Stimulated activated CD8-positive, alpha-beta memory T cell treated with anti-CD3 and anti-CD28 coated beads, Interleukin-2, amount 100 ng/mL, for 1 hour (primary cell): ENCODE measurements at regions not wholly inside any gene's neighbourhood (a gene's known extent, or its start where the extent isn't known, plus 50 kb on each side); places are given as distances from the start of the nearest gene placed in this dataset.
"Not testable (repeated sequence)": the region's sequence is repeated elsewhere in the genome, so short reads cannot be mapped to it uniquely, and the experiment has no call there.

Source experiments
- DNase-seq, 2 donors: peaks; one replicate each; pipeline ENCODE4 v3.0.0-alpha.2; 2020; ENCODE audit warnings: low read depth in 2 of 2

DNA sequence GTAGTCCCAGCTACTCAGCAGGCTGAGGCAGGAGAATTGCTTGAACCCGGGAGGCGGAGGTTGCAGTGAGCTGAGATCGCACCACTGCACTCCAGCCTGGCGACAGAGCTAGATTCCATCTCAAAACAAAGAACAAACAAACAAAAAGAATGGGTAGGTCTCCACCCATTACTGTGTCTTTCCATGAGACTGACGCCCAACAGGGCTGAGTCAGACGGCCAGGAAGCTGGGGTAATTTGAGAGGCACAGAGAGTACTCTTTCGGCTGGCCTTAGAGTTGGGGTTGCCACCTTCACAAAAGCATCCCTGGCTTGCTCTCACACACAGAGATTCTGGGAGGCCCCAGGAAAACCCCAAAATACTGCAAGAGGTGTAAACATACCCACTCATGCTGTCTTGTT lies 72.0 kb upstream of the DHRSX start:
- no peak for DNase-seq

- no peak for DNase-seq
Measured at GRCh38 chrX:2568125-2568524, 67.3 kb upstream of the DHRSX start.

- DNase-seq: no peak
Measured at GRCh38 chrX:2566055-2566454, 65.3 kb upstream of the DHRSX start.

- DNase-seq: no peak
Measured at GRCh38 chrX:2561456-2561855, 60.7 kb upstream of the DHRSX start.

GRCh38 chrX:2559124-2559523 lies 58.3 kb upstream of the DHRSX start:
- no peak for DNase-seq

- no peak for DNase-seq
Measured at GRCh38 chrX:2554891-2555290, 54.1 kb upstream of the DHRSX start.

DNA sequence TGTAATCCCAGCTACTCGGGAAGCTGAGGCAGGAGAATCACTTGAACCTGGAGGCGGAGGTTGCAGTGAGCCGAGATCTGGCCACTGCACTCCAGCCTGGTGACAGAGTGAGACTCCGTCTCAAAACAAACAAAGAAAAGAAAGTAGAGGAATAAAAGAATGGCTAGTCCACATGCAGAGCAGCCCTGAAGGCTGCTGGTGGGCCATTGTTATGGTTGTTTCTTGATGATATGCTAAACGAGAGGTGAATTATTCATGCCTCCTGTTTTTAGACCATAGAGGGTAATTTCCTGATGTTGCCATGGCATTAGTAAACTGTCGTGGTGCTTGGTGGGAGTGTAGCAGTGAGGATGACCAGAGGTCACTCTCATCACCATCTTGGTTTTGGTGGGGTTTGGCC lies 53.3 kb upstream of the DHRSX start:
- DNase-seq: not testable (repeated sequence)

GRCh38 chrX:2552621-2553201 lies 51.9 kb upstream of the DHRSX start:
- no peak for DNase-seq

DNA sequence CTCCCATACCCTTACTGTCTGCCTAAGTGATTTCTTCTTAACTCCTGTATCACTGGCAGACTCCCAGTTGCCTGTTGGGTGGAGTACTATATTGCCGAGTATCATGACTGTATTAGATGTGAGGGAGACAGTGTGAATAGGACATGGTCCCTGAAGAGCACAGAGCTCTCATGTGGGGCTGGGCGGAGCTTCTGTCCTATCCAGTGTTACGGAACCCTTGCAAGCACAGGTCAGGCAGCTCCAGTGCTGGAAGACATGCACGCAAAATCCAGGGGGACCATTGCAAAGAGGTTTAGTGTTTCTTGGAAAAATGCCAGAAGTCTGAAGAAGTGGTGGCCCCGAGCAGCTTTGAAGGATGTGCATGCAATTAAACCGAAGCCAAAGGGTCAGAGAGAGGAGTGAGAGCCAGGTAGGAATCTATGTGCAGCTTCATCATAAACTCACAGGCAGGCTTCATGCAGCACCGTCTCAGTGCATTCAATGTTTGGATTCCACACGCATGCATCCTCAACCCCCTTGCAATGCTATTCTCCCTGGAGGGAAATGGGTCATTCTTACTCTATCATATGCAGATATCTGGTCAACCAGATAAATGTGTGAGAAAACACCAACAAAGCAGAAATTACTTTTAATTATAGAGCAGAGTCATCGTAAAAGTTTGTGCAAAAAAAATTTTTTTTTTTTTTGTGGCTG lies 49.7 kb upstream of the DHRSX start:
- no peak for DNase-seq
